Astrocyte of the hippocampus (primary cell): ENCODE measurements at regions not wholly inside any gene's neighbourhood (a gene's known extent, or its start where the extent isn't known, plus 50 kb on each side); places are given as distances from the start of the nearest gene placed in this dataset.

ENCODE experiments used
- DNase-seq: peaks from one replicate; pipeline ENCODE4 v3.0.0; 2011; ENCODE audit warnings: low read depth, low spot score

DNA sequence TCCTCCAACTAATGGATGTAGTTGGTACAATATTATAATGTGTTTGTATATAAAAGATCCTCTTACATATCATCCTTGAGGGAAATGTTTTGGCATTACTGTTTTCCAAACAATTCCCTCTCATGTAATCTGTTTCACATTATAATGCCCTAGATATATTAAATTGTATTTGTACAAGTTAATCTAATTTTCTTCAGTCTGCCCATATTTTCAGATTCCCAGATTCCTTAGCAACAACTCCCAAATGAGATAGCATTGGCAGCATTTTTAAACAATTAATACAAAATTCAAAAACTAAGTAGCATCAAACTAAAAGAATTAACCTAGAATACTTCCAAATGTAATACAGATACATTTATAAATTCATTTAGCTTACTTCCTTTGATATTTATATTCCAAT is 860.2 kb downstream of the C12orf50 start:
- no peak for DNase-seq

DNA sequence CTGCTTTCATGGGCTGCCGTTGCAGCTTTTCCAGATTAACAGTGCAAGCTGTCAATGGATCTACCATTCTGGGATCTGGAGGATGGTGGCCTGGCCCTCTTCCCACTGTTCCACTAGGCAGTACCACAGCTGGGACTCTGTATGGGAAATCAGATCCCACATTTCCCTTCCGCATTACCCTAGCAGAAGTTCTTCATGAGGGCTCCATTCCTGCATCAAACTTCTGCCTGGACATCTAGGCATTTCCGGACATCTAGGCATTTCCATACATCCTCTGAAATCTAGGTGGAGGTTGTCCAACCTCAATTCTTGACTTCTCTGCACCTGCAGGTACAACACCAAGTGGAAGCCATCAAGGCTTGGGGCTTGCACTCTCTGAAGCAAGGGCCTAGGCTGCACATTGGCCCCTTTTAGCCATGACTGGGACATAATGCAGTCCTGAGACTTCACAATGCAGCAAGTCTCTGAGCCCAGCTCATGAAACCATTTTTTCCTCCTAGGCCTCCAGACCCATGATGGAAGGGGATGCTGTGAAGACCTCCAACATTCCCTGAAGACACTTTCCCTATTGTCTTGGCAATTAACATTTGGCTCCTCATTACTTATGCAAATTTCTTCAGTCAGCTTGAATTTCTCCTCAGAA is 863.3 kb downstream of the C12orf50 start:
- DNase-seq, result no peak

DNA sequence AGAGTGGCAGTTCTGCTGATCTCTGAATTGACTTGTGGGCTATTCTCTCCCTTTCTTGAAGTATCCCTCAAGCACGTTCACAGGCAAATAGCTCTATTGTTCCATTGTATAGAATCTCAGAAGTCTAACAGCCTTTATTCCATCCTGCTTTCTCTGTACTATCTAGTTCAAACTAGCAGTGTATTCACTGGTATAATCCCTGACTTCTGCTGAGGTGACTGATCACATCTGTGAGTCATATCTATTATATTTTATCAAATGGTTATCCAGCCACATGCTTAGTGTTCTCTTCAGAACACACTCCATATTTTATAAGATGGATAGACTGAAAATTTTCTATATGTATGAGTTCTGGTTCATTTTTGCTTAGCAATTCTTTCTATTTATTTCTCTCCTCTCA is 866.1 kb downstream of the C12orf50 start:
- no peak for DNase-seq

DNA sequence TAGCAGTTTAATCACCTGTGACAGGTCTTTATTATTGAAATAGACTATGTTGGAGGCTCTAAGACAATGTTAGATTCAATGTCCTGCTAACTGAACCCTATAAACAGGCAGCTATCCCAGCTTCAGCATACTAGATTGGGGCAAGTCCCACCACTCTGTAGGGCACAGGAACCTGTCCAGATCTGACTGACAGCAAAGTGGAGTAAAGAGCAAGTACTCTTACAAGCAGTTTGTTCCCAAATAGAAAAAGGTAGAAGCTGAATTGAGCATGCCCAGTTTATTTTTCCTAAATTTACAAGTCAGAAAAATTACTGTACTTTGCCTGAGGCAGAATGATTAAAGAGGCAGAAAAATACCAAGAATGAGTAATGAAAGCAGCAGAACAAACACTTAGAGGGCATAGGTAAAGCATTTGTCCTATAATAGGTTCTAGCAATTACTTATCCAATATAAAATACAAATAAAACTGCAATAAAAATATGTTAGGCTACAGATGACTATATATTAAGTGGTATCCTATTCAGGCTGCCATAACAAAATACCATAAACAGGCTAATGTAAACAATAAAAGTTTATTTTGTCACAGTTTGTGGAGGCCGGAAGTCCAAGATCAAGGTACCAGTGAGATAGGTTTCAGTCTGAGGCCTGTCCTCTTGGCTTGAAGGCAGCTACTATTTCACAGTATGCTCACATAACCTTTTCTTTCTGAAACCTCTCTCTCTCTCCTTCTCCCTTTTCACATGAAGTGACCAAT is 868.2 kb downstream of the C12orf50 start:
- no peak for DNase-seq

DNA sequence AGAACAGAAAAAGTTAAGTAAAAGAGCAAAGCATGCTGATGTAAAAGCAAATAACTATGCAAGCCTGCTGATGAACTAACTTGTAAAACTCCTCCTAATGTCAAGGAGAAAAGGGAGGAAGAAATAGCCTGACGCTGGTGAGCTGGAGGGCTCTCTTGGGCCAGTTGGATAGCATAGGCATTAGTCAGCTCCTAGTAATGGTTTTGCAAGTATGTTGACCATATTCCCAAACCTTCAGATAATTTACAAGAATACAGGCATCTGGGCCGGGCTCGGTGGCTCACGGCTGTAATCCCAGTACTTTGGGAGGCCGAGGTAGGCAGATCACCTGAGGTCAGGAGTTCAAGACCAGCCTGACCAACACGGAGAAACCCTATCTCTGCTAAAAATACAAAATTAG is 871.4 kb downstream of the C12orf50 start:
- peak; percentile 90 for DNase-seq

DNA sequence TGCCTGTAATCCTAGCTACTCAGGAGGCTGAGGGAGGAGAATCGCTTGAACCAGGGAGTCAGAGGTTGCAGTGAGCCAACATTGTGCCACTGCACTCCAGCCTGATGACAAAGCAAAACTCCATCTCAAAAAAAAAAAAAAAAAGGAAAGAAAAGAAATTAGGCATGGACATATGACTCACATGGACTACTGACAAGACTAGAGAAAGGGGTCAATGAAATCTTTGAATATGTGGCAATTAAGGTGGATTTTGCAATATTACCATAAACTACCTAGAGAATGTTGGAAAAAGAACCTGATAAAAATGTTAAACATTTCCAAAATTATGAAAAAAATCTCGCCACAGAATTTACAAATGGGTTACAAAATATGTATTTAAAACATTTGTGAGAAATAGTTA is 873.6 kb downstream of the C12orf50 start:
- DNase-seq, result no peak

DNA sequence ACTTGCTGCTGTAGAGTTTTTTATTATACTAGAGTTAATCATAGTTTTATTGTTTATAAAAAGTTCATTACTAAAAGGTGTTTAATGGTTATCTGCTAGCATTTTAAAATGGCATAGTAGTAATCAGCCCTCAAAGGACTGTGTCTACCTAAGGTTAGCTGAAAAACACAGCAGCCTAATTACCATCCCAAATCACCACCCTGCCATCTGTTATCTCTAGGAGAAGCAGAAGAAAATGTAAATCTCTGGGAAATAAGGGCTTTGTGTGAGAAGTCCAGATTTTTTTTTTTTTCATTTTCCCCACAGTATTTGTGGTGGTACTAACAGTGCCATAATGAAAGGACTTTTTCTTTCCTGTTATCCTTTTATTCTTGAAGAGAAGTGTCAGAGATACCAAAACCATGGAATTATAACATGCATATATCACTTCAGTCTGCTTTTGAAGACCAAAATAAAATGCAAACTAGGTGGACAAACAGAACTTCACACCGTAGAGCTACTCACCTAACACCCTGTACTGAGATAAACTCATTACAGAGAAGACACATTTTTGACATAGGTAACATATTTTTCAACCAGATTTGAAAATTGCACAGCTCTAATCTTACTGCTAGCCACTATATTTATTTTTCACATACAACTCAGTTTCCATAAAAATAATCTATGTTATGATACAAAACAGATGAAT is 876.2 kb downstream of the C12orf50 start:
- no peak for DNase-seq

DNA sequence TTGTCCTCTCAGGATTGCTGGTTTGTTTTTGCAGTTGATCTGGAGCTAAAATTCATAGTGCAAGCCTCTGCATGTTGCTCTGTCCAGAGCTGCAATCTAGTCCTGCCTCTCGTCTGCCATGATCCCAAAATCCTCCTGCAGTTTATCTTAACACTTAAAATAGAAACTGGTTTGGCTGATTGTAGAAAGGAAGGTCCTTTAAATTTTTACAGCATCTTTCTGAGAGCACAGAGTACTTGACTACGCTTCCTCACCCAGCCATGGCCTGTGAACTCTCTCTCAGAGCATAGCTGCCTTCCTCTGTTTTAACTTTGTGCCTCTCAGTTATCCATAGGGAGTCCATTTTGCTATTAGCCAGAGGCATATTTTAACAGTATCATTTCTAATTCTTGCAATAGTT is 877.1 kb downstream of the C12orf50 start:
- no peak for DNase-seq

DNA sequence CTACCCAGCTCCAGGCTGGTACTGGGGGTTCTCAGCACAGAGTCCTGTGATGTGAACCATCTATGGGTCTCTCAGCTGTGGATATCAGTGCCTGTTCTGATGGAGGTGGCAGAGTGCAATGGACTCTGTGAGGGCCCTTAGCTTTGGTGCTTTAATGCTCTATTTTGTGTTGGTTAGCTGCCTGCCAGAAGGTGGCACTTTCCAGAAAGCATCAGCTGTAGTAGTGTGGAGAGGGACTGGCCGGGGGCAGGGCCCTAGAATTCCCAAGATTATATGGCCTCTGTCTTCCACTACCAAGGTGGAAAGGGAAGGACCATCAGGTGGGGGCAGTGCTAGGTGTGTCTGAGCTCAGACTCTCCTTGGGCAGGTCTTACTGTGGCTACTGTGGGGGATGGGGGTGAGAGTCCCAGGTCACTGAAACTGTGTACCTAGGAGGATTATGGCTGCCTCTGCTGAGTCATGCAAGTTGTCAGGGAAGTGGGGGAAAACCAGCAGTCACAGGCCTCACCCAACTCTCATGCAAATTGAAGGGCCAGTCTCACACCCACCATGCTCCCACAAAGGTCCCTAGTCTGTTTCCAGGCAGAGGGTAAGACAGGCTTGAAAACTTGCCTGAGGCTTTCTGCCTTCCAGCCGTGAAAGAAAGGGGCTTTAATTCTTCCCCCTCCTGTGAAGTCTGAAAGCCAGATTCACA is 878.1 kb downstream of the C12orf50 start:
- DNase-seq, result no peak

DNA sequence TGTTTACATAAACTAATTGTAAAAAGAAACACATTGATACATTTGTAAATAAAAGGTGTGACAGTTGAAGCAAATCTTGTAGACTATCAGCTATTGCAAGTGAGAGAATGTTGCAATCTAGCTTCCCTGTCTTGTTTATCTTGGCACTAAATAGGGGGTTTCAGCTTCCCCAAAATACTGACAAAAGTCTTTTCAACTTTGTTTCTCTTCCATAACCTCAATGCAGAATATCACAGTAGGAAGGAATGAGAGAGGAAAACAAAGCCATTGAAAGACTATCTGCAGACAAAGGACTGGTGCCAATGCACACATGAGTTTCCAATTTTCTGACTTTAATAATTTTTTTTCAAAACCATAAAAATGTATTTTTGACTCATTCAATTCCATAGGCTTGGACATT is 886.2 kb upstream of the MGAT4C start:
- no peak for DNase-seq

DNA sequence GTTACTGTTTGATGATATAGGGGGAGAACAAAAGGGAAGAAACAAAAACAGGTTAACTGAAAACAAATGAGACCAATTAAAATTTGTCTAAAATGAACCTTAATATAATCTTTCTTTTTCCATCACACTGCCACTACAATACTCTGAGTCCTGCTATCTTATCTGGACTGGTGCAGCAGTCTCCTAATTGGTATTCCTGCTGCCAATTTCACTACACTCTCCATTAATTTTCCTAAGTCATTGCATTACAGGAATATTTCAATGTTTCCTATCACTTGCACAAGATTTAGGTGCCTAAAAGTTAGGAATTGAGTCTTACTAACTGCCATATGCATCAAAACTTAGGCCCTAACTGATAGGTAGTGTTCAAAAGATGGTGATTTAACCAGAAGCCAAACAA is 884.9 kb upstream of the MGAT4C start:
- DNase-seq, result no peak

DNA sequence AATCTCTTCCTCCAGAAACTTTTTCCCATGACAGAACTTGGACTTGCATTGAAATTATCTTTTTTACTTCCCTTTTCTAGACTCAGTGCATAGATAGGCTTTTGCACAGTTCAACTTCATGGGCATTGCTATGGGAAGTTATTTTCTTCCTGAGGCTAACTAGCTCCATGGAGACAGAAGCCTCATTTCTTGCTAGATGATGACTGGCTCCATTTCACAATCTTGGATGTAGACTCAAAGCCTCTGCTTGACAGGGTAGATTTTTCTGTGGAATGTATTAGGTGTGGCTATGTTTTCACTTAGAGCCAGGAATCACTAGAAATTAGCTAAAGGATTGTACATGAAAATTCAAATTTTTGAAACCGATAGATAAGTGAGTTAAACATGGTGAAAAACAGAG is 884.1 kb upstream of the MGAT4C start:
- DNase-seq, result no peak

DNA sequence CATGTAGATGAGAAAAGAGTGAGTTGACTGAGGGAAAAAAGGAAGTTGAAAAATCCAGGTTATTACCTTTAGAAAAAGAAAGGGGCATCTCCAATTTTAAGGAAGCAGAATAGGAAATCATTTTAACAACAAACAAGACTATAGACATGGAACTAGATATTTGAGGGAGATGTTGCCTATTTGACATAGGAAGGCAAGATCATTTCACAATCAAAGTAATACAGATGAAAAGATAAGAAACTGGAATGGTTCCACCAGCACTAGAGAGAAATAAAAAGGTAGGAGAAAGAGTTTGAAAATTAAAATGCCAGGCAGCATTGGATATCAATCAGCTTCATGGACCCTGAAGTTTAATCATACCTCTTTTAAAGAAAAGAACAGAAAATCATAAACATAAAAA is 881.0 kb upstream of the MGAT4C start:
- no peak for DNase-seq

DNA sequence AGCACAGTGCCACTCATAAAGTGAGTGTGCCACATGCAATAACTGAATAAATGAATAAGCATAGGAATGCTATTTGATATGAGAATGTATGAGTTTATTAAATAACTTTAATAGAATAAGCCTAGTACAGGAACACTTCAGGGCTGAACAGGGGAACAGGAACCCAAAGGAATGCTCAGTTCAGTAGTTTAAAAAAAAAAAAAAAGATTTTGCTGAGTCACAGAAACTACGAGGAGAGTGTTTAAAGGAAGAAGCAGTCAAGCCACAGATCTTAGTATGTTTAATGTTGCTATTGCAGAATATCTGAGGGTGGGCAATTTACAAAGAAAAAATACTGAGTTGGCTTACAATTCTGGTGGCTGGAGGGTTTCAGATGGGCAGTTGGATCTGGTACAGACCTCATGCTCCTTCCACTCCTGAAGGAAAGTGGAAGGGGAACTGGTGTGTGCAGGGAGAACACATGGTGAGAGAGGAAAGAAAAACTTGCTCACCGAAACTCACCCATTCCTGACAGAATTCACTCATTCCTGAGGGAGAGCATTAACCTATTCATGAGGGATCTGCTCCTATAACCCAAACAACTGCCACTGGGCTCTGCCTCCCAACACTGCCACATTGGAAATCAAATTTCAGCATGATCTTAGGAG is 880.3 kb upstream of the MGAT4C start:
- DNase-seq, result peak; percentile 32

DNA sequence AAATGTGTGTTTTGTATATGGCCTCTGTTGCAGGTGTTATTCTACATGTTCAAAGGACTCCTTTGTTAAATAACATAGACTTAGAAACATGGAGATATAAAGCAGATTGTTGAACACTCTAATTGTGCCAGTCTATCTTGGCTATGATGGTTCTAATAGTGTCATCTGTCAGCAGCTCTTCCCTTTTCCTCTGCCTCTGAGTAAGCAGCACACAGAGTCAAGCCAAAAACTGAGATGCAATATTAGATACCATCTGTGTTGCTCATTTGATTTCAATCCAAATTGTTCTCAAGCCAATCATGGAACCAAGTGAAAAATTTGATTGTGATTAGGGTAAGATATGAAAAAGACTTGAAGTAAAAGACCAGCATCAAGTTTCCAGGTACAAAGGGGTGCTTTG is 871.1 kb upstream of the MGAT4C start:
- no peak for DNase-seq

DNA sequence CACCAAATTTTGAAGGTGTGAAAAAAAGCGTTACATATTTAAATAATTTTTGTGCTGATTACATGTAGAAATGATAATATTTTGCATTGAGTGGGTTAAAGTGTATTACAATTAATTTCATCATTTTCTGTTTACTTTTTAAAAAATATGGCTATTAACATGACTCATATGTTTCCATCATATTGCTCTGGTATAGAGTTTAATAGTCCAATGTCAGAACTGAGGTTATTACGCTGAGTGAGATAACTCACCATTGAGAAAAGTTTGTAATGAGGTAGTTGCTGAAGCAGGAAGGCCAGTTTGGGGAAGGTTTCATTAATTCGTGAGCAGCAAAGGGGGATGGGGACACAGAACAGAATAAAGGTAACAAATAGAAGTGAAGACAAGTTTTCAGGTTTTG is 865.7 kb upstream of the MGAT4C start:
- no peak for DNase-seq

DNA sequence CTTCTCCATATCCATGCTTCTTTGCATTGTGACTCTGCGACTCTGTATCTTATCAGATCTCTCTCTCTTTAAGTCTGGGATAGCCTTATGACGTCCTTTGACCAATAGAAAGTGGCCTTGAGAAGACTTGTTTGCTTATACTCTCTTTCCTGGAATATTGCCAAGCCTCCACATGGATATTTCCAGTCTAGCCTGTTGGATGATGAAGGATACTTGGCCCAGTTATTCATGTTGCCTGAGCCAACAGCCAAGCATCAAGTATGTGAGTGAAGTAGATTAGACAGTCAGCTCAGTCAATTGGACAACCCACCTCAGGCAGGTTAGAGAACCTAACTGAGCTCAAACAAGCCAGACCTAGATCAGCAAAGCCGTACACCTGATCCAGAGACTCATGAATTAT is 864.2 kb upstream of the MGAT4C start:
- no peak for DNase-seq

DNA sequence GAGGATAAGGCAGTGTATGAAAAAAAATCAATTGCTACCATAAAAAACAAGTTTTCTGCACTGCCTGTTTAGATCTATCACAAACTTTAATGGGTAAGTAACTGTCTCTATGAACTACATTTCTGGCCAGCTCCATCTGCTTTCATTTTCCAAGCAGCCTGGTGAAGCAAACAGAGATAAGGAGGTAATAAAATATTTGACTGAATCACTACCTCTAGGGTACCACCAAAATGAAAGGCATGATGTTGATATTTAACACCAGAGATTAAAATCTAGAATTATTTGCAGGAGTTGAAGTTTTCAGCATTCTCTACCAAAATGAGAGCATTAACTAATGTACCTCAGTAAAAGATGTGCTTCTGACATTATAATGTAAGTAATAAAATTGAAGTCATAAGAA is 863.5 kb upstream of the MGAT4C start:
- DNase-seq, result no peak

DNA sequence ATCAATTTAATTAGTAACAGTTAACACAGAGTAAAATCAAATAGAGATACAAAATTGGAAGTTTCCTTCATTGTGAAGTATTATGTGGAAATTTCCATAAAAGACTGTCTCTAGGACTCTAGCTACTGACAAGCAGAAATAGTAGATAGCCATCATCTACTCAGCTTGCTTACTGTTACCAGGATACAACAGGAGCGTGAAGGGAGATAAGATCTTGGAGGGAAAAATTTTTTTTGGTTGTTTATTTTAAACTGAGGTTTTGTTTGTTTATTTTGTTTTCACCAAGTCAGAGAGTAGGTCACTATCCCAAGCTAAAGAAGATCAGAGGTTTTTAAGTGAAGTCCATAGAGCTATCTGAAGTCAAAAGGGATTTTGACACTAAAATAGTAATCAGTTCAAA is 861.3 kb upstream of the MGAT4C start:
- DNase-seq, result no peak

DNA sequence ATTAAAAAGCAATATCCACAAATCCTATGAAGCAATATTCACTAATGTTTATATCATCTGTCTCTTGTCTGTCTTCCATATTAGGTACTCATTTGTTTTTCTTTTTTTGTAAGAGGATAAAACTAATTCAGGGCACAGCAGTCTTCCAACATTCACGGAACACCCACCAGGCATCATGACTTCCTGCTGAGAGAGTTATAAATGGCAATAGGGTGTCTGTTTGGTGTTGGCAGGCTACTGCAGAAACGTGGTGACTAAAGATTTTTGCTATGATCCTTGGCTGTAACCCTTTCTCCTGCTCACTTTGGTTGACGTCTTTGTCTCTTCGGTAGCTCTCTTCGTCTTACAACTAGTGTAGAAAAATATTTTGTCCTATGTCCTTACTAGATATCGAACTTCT is 860.6 kb upstream of the MGAT4C start:
- DNase-seq, result no peak

DNA sequence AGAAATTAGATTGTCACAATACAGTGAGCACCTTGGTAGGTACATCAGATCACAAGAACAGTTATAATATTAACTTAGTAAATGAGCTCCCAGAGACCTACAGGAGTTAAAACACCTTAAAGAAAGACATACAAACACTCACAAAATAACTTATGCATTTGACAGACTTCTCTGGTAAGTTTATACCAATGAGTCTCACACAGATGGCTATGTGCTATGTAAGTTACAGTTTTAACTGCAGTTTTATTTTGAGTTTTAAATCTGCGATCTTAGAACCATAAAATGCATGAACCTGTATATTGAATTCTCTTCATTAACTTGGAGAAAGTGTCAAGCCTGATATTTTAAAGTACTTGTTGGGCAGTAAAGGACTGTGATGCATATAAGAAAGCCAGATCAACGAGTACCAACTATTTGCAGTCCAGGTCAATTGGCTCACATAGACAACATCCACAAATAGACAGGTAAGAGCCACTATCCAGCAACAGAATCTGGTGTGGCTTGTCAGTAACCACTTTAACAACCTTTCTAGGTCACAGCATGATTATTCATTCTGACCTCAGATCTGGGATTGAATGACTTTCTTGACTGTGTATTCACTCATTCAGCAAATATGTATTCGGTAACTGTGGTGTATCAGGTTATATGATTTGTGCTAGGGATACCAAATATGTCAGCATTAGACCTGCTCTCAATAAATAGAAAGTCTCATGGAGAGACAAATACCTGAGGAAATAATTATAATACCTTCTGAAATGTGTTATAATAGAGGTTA is 856.6 kb upstream of the MGAT4C start:
- no peak for DNase-seq
